Choroid plexus epithelial cell (primary cell): ENCODE measurements at regions not wholly inside any gene's neighbourhood (a gene's known extent, or its start where the extent isn't known, plus 50 kb on each side); places are given as distances from the start of the nearest gene placed in this dataset.

Experiments
- DNase-seq: peaks from one replicate; pipeline ENCODE4 v3.0.0-alpha.2; 2010; ENCODE audit warnings: low read depth
- H3K4me3 ChIP-seq: 2 replicates; pipeline ENCODE4 v1.5.1; 2011; ENCODE audit warnings: low read depth, mild to moderate bottlenecking, control low read depth, low read length, moderate library complexity
- TF ChIP-seq, protein P1 (sequence below): conservative IDR thresholded peaks from 2 replicates; pipeline ENCODE4 v1.5.1; 2011; ENCODE audit warnings: low read depth, mild to moderate bottlenecking, control low read depth, inconsistent platforms, low read length, moderate library complexity

DNA sequence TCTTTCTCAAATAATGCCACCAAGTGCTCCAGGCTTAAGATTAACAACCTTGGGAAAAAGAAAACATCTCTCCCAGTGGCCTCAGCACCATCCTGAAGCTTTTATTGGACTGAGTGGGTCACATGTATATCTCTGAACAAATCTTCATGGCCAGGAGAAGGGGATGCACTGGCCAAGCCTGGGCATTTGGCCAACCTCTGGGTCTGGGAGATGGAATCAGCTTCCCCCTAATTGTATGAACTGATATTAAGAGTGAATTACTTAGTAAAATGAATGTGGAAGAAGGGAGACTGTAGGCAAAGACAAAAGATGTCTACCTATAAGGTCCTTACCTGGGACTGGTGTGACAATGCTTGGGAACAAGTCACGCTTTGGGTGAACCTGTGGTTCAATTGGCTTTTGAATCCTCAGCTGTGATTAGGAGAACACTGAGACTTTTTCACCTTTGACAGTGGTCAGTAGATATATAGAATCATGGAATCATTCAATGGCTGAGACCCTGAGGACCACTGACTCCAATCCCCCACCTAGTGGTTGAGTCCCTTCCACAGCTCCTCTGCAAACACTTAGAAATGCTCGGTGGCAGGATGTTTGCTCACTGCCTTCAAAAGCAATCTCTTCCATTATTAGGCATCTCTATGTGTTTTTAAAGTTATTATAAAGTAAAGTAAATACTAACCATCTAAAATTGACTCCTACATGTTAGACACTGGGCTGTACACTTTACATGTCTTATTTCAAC lies 102.6 kb upstream of the ATP1A1 start:
- TF ChIP-seq, protein P1, sequence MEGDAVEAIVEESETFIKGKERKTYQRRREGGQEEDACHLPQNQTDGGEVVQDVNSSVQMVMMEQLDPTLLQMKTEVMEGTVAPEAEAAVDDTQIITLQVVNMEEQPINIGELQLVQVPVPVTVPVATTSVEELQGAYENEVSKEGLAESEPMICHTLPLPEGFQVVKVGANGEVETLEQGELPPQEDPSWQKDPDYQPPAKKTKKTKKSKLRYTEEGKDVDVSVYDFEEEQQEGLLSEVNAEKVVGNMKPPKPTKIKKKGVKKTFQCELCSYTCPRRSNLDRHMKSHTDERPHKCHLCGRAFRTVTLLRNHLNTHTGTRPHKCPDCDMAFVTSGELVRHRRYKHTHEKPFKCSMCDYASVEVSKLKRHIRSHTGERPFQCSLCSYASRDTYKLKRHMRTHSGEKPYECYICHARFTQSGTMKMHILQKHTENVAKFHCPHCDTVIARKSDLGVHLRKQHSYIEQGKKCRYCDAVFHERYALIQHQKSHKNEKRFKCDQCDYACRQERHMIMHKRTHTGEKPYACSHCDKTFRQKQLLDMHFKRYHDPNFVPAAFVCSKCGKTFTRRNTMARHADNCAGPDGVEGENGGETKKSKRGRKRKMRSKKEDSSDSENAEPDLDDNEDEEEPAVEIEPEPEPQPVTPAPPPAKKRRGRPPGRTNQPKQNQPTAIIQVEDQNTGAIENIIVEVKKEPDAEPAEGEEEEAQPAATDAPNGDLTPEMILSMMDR: no peak
- DNase-seq: no peak
- H3K4me3 ChIP-seq: no peak overlapping the region

DNA sequence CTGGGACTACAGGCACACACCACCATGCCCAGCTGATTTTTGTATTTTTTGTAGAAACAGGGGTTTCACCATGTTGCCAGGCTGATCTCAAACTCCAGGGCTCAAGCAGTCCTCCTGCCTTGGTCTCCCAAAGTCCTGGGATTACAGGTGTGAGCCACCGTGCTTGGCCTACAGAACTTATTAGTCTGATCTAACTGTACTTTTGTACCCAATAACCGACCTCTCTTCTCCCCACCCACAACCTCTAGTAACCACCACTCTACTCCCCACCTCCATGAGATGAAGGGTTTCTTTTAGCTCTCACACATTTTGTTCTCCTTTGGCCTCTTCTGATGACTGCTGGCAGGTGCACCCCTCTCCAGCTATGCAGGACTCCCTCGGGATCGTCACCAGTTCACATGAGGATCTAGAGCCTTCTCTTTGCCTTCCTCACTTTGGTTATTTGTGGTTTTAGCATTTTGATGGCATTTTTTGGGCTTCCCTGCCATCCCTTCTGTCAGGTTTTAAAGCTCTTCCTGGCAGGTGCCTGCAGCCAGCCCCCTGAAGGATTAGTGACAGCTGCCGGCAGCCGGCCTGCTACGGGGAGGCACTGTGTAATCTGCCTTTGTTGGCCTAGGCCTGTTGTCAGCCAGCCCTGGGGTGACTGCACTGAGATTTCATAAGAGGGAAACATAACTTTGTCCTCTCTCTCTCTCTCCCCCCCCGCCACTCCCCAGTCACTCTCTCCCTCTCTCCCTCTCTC lies 99.8 kb upstream of the ATP1A1 start:
- no peak for DNase-seq
- TF ChIP-seq, protein P1: no peak
- H3K4me3 ChIP-seq: no peak overlapping the region

DNA sequence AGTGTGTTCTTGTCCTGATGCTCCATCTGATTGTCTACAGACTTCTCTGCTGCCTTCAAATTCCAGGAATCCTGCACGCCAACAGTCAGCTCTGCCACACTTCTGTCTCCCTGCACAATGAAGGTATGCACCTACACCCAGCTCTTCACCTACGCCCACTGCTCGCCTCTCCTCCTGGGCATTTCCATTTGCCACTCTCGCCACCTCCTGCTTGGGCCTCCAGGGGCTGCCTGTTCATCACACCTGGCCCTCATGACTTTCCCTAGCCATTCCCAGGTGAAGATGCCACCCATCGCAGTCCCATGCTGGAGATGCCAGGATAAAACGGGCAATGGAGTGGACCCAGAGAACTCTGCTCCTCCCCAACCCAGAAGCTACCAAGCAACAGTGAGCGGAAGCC lies 96.5 kb upstream of the ATP1A1 start:
- H3K4me3 ChIP-seq: no peak overlapping the region
- DNase-seq: no peak
- TF ChIP-seq, protein P1: no peak

DNA sequence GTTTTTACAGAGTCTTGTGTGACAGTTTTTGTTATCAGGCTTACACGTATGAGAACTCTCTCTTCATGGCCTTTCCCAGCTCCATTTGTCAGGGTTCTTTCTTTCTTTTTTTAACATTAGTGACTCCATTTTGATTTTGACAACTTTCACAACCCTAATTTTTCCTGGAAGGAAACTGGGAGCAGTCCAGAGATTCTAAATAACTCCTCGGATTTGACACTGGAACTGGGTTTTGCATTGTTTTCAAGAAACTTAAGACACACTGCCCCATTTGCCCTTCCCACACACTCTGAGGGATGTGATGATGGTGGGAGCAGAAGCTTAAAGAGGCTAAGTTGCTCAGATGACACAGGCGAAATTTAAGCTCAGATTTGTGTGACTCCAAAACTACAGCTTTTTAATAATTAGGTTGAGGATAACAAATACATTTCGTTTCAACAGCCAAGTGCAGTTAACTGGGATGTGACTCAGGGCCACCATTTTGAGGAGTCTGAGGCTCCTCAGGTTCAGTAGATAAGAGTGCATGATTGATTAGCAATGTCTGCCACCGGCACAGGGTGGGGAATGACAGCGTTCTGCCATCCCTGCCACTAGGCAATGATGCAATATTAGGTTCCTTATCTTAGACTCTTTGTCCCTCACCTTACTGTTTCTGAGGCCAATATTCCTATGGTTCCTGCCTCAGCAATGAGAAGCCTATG lies 95.1 kb upstream of the ATP1A1 start:
- no peak overlapping the region for H3K4me3 ChIP-seq
- DNase-seq: no peak
- TF ChIP-seq, protein P1: no peak

DNA sequence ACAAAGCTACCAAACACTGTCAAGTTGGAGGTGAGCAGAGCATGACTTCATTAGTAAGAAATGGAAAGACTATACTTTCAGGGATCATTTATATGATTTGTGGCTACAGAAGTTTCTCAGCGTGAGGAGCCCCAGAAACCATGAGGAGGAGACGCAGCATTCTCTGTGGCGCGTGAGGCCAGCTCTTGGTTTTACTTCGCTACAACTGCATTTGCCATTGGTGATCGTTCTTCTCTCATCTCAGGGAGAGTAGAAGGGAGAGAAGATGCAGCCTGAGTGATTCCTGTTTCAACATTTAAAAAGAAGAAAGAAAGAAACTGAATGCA lies 94.5 kb upstream of the ATP1A1 start:
- no peak for DNase-seq
- TF ChIP-seq, protein P1: no peak

DNA sequence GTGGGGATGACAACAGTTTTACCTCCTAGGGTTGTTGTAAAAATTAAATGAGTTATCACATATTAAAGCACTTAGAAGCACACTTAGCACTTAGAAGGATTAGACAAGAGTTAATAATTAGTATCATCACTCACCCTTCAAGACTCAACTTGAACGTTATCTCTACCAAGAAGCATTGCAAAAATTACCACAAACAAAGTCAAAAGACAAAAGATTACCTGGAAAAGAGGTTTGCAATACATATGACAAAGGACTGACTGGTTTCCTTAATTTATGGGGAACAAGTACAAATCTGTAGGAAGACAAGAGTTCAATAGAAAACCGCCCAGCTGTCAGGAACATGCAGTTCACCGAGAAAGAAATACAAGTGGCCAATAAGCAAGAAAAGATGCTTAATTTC lies 93.3 kb upstream of the ATP1A1 start:
- TF ChIP-seq, protein P1: no peak
- DNase-seq: no peak
- H3K4me3 ChIP-seq: no peak overlapping the region

More for the DNA sequence above, 94.5 kb upstream of the ATP1A1 start:
- no peak overlapping the region for H3K4me3 ChIP-seq
